NCI-H1105 treated with DMSO at 0.1 percent for 48 hours (cell line): ENCODE measurements at regions not wholly inside any gene's neighbourhood (a gene's known extent, or its start where the extent isn't known, plus 50 kb on each side); places are given as distances from the start of the nearest gene placed in this dataset.
"Not testable (repeated sequence)": the region's sequence is repeated elsewhere in the genome, so short reads cannot be mapped to it uniquely, and the experiment has no call there.

Source experiments
- DNase-seq: peaks from one replicate; lab custom pipeline; 2025; lab: John Stamatoyannopoulos, UW

- no peak for DNase-seq
Measured at GRCh38 chrX:102784550-102784949, 64.0 kb downstream of the GPRASP3 start.

GRCh38 chrX:102787283-102787682 is 66.7 kb downstream of the GPRASP3 start:
- DNase-seq = no peak

GRCh38 chrX:102808336-102808735 is 87.8 kb downstream of the GPRASP3 start:
- DNase-seq = no peak

GRCh38 chrX:102818269-102818668 is 97.7 kb downstream of the GPRASP3 start:
- not testable (repeated sequence) for DNase-seq

- DNase-seq = no peak
Measured at GRCh38 chrX:102832661-102833060, 104.4 kb upstream of the RAB40AL start.

- no peak for DNase-seq
Measured at GRCh38 chrX:102833136-102833535, 103.9 kb upstream of the RAB40AL start.

- peak; percentile 0 for DNase-seq
Measured at GRCh38 chrX:102835504-102836146, 101.4 kb upstream of the RAB40AL start.

GRCh38 chrX:102837847-102838246 is 99.2 kb upstream of the RAB40AL start:
- DNase-seq = no peak

- no peak for DNase-seq
Measured at GRCh38 chrX:102840871-102841705, 96.0 kb upstream of the RAB40AL start.

- no peak for DNase-seq
Measured at GRCh38 chrX:102841706-102842003, 95.4 kb upstream of the RAB40AL start.

- no peak for DNase-seq
Measured at GRCh38 chrX:102845020-102845419, 92.1 kb upstream of the RAB40AL start.

GRCh38 chrX:102846544-102847236 is 90.4 kb upstream of the RAB40AL start:
- no peak for DNase-seq

- no peak for DNase-seq
Measured at GRCh38 chrX:102847362-102847761, 89.7 kb upstream of the RAB40AL start.

- no peak for DNase-seq
Measured at GRCh38 chrX:102849396-102849795, 87.7 kb upstream of the RAB40AL start.

GRCh38 chrX:102858826-102859549 is 78.1 kb upstream of the RAB40AL start:
- peak; percentile 0 for DNase-seq

- no peak for DNase-seq
Measured at GRCh38 chrX:102859550-102859871, 77.6 kb upstream of the RAB40AL start.

GRCh38 chrX:102860235-102860634 is 76.8 kb upstream of the RAB40AL start:
- no peak for DNase-seq

GRCh38 chrX:102863735-102864134 is 73.3 kb upstream of the RAB40AL start:
- DNase-seq = peak; percentile 37

- no peak for DNase-seq
Measured at GRCh38 chrX:102866981-102867656, 70.0 kb upstream of the RAB40AL start.

GRCh38 chrX:102883491-102883890 is 53.6 kb upstream of the RAB40AL start:
- no peak for DNase-seq
